Testis (tissue), 2 donors: ENCODE measurements at regions not wholly inside any gene's neighbourhood (a gene's known extent, or its start where the extent isn't known, plus 50 kb on each side); places are given as distances from the start of the nearest gene placed in this dataset.
"Not testable (repeated sequence)": the region's sequence is repeated elsewhere in the genome, so short reads cannot be mapped to it uniquely, and the experiment has no call there.

Experiments
- POLR2A ChIP-seq: fragments of 450-650 bp; IDR thresholded peaks from one replicate; pipeline ENCODE4 v1.6.1; 2017; ENCODE audit warnings: antibody characterized with exemption, mild to moderate bottlenecking, moderate library complexity
- TF ChIP-seq, protein P1 (sequence below), 3 experiments: fragments of 450-650 bp in 2 of 3; fragments of 200-600 bp in 1 of 3; sonication (generic) in 1 of 3; IDR thresholded peaks; one replicate each; pipeline ENCODE4 v1.5.1; 2016 to 2019; ENCODE audit warnings: antibody characterized with exemption in 3 of 3, mild to moderate bottlenecking in 2 of 3, moderate library complexity in 1 of 3

DNA sequence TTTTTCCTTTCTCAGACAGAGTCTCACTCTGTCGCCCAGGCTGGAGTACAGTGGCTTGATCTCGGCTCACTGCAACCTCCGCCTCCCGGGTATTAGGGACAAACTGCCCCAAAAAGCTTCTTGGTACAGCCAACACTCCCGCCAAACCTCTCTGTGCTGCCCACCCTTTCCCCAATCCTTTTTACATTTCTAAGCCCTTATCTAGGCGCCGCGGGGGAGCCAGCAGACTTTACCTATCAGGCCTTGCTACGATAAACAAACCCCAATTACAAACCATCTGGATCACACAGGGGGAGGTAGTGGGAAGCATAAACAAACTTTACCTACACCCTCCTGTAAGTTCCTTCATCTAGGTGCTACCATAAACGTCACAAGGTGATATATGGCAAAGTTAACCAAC lies 69.8 kb upstream of the DUSP21 start:
- TF ChIP-seq, protein P1, sequence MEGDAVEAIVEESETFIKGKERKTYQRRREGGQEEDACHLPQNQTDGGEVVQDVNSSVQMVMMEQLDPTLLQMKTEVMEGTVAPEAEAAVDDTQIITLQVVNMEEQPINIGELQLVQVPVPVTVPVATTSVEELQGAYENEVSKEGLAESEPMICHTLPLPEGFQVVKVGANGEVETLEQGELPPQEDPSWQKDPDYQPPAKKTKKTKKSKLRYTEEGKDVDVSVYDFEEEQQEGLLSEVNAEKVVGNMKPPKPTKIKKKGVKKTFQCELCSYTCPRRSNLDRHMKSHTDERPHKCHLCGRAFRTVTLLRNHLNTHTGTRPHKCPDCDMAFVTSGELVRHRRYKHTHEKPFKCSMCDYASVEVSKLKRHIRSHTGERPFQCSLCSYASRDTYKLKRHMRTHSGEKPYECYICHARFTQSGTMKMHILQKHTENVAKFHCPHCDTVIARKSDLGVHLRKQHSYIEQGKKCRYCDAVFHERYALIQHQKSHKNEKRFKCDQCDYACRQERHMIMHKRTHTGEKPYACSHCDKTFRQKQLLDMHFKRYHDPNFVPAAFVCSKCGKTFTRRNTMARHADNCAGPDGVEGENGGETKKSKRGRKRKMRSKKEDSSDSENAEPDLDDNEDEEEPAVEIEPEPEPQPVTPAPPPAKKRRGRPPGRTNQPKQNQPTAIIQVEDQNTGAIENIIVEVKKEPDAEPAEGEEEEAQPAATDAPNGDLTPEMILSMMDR (IDR thresholded peaks at IDR 0.05) = not testable (repeated sequence)
- TF ChIP-seq POLR2A = not testable (repeated sequence)
